K562 (cell line): ENCODE measurements at regions not wholly inside any gene's neighbourhood (a gene's known extent, or its start where the extent isn't known, plus 50 kb on each side); places are given as distances from the start of the nearest gene placed in this dataset.

Experiments
- DDX20 ChIP-seq: fragments of 450-650 bp; IDR thresholded peaks from 2 replicates; pipeline ENCODE4 v1.6.1; 2016; ENCODE audit warnings: missing genetic modification characterization, low read depth, mild to moderate bottlenecking, missing compliant biosample characterization, moderate library complexity
- MBD2 ChIP-seq: sonication (generic); IDR thresholded peaks from 2 replicates; pipeline ENCODE4 v1.6.1; 2016; ENCODE audit warnings: low read depth, borderline replicate concordance
- MGA ChIP-seq: fragments of 450-650 bp; IDR thresholded peaks from 2 replicates; pipeline ENCODE4 v1.6.1; 2016; ENCODE audit warnings: mild to moderate bottlenecking, moderate library complexity
- NEUROD1 ChIP-seq: fragments of 150-350 bp; IDR thresholded peaks from 2 replicates; pipeline ENCODE4 v1.6.1; 2014; ENCODE audit warnings: borderline replicate concordance, low read length, low read depth; ENCODE audit not compliant: partially characterized antibody
- NFE2 ChIP-seq: IDR thresholded peaks from 2 replicates; pipeline ENCODE4 v1.6.1; 2014; ENCODE audit warnings: antibody characterized with exemption, low read depth
- NFIC ChIP-seq: fragments of 450-650 bp; IDR thresholded peaks from 2 replicates; pipeline ENCODE4 v1.6.1; 2017; ENCODE audit warnings: mild to moderate bottlenecking, inconsistent platforms
- NR2C1 ChIP-seq, 2 experiments: fragments of 450-650 bp; IDR thresholded peaks; 2 replicates each; pipeline ENCODE4 v1.6.1; 2017; ENCODE audit warnings: mild to moderate bottlenecking in 2 of 2, antibody characterized with exemption in 1 of 2, inconsistent platforms in 1 of 2, missing compliant biosample characterization in 1 of 2, missing genetic modification characterization in 1 of 2
- RBM22 ChIP-seq: fragments of 200-400 bp; formaldehyde crosslinking; IDR thresholded peaks from 2 replicates; pipeline ENCODE4 v1.6.1; 2018; ENCODE audit warnings: low read length, low read depth; ENCODE audit not compliant: poor library complexity, severe bottlenecking
- RUNX1 ChIP-seq: sonication (generic); IDR thresholded peaks from 2 replicates; pipeline ENCODE4 v1.6.1; 2016; ENCODE audit warnings: antibody characterized with exemption, low read depth
- SMARCE1 ChIP-seq: fragments of 450-650 bp; IDR thresholded peaks from 2 replicates; pipeline ENCODE4 v1.7.1; 2016; ENCODE audit warnings: mild to moderate bottlenecking
- TCF3 ChIP-seq: sonication (generic); formaldehyde crosslinking; IDR thresholded peaks from 2 replicates; pipeline ENCODE4 v1.4.0; 2020; ENCODE audit warnings: mild to moderate bottlenecking, missing genetic modification reagents
- XRCC4 ChIP-seq: IDR thresholded peaks from one replicate; pipeline ENCODE4 v1.6.1; 2011; ENCODE audit not compliant: insufficient read depth, insufficient read length; ENCODE audit errors: extremely low read depth
- ZC3H8 ChIP-seq: fragments of 450-650 bp; IDR thresholded peaks from 2 replicates; pipeline ENCODE4 v1.6.1; 2017
- ZNF395 ChIP-seq: fragments of 200-800 bp; sonication (Bioruptor generic); IDR thresholded peaks from 2 replicates; pipeline ENCODE4 v1.6.1; 2017; ENCODE audit warnings: missing genetic modification characterization, missing compliant biosample characterization
- ZNF444 ChIP-seq: fragments of 250-450 bp; sonication (Bioruptor Pico); IDR thresholded peaks from 2 replicates; pipeline ENCODE4 v1.4.0; 2020; ENCODE audit warnings: mild to moderate bottlenecking, moderate library complexity
- ZNF77 ChIP-seq: fragments of 250-450 bp; sonication (Bioruptor Pico); IDR thresholded peaks from 2 replicates; pipeline ENCODE4 v1.5.0; 2020

- TF ChIP-seq SMARCE1 = no peak
- TF ChIP-seq NFIC = no peak
- TF ChIP-seq NFE2 = peak; percentile 65
- peak; percentile 94 for TF ChIP-seq ZNF395 (CRISPR knock-in tag)
- TF ChIP-seq MGA = peak; percentile 71
- no peak for TF ChIP-seq XRCC4
- TF ChIP-seq ZNF77 = no peak
- TF ChIP-seq NR2C1 (IDR thresholded peaks at IDR 0.05) = no peak
- 0 out of 2 replicates have a peak, but pooled peaks have one; percentile 40 for TF ChIP-seq NR2C1 (tag; IDR thresholded peaks at IDR 0.05)
- 0 out of 2 replicates have a peak, but pooled peaks have one; percentile 17 for TF ChIP-seq DDX20 (tag)
- TF ChIP-seq ZNF444 (CRISPR knock-in tag) = no peak
- TF ChIP-seq RBM22 = no peak
- no peak for TF ChIP-seq MBD2
- TF ChIP-seq TCF3 = peak; percentile 67
- TF ChIP-seq RUNX1 = no peak
- no peak for TF ChIP-seq NEUROD1
- TF ChIP-seq ZC3H8 = no peak
These were observed 109.7 kb upstream of the OR9Q1 start (continued) for GRCh38 chr11:57913715-57914704.
